Vagina (tissue), 2 donors: ENCODE measurements at regions not wholly inside any gene's neighbourhood (a gene's known extent, or its start where the extent isn't known, plus 50 kb on each side); places are given as distances from the start of the nearest gene placed in this dataset.

Source experiments
- DNase-seq, 2 donors: peaks; one replicate each; pipeline ENCODE4 v3.0.0-alpha.2; 2017; ENCODE audit errors: extremely low spot score in 2 of 2
- H3K27ac ChIP-seq: fragments of 200-600 bp; sonication (generic); one replicate; pipeline ENCODE4 v1.5.1; 2019
- H3K27me3 ChIP-seq: fragments of 200-600 bp; sonication (generic); one replicate; pipeline ENCODE4 v1.5.1; 2019
- H3K36me3 ChIP-seq, 2 donors: fragments of 200-600 bp; sonication (generic); one replicate each; pipeline ENCODE4 v1.5.1; 2017 to 2019
- H3K4me1 ChIP-seq: fragments of 200-600 bp; sonication (generic); one replicate; pipeline ENCODE4 v1.5.1; 2019
- H3K4me3 ChIP-seq, 2 donors: fragments of 200-600 bp; sonication (generic); 1 replicate in 1 of 2; 2 replicates in 1 of 2; pipeline ENCODE4 v1.5.1; 2016 to 2019
- H3K9me3 ChIP-seq: fragments of 200-600 bp; sonication (generic); one replicate; pipeline ENCODE4 v1.5.1; 2019
- POLR2A ChIP-seq, 2 donors: fragments of 450-650 bp; IDR thresholded peaks; one replicate each; pipeline ENCODE4 v1.6.1; 2017; ENCODE audit warnings: antibody characterized with exemption in 2 of 2, mild to moderate bottlenecking in 2 of 2, moderate library complexity in 2 of 2
- POLR2AphosphoS5 ChIP-seq, 2 donors: sonication (generic); formaldehyde crosslinking; IDR thresholded peaks; one replicate each; pipeline ENCODE4 v1.9.0; 2017; ENCODE audit warnings: antibody characterized with exemption in 2 of 2, mild to moderate bottlenecking in 2 of 2, low read depth in 1 of 2; ENCODE audit not compliant: insufficient read depth in 1 of 2
- intact Hi-C: fragments of 100-400 bp; cut with DNase I; formaldehyde crosslinking; loops from one replicate; pipeline ENCODE4 v1.15.1; 2023
- TF ChIP-seq, protein P1 (sequence below), 3 experiments: fragments of 450-650 bp in 2 of 3; fragments of 200-600 bp in 1 of 3; sonication (generic) in 1 of 3; IDR thresholded peaks; one replicate each; pipeline ENCODE4 v1.5.1; 2017 to 2019; ENCODE audit warnings: antibody characterized with exemption in 3 of 3, mild to moderate bottlenecking in 2 of 3, moderate library complexity in 2 of 3

- no peaks in the 10 kb centered on the region for H3K27me3 ChIP-seq
- H3K36me3 ChIP-seq: no peaks in the 10 kb centered on the region
- H3K4me3 ChIP-seq: no peak overlapping the region
- intact Hi-C loops: no loop called here
- no peak for DNase-seq
- TF ChIP-seq, protein P1, sequence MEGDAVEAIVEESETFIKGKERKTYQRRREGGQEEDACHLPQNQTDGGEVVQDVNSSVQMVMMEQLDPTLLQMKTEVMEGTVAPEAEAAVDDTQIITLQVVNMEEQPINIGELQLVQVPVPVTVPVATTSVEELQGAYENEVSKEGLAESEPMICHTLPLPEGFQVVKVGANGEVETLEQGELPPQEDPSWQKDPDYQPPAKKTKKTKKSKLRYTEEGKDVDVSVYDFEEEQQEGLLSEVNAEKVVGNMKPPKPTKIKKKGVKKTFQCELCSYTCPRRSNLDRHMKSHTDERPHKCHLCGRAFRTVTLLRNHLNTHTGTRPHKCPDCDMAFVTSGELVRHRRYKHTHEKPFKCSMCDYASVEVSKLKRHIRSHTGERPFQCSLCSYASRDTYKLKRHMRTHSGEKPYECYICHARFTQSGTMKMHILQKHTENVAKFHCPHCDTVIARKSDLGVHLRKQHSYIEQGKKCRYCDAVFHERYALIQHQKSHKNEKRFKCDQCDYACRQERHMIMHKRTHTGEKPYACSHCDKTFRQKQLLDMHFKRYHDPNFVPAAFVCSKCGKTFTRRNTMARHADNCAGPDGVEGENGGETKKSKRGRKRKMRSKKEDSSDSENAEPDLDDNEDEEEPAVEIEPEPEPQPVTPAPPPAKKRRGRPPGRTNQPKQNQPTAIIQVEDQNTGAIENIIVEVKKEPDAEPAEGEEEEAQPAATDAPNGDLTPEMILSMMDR (IDR thresholded peaks at IDR 0.05): no peak
- TF ChIP-seq POLR2A (IDR thresholded peaks at IDR 0.05) (no peak), POLR2AphosphoS5 (IDR thresholded peaks at IDR 0.05; ENCODE audit: insufficient read depth in 1 of 2, low read depth in 1 of 2) (no peak)
- H3K27ac ChIP-seq: no peak overlapping the region
- H3K4me1 ChIP-seq: peaks cover 5% of the 10 kb centered on the region
- H3K9me3 ChIP-seq: no peaks in the 10 kb centered on the region
Measured at GRCh38 chr3:106212665-106213222, 343.9 kb upstream of the CBLB start.

- intact Hi-C loops: no loop called here
- TF ChIP-seq, protein P1 (IDR thresholded peaks at IDR 0.05): no peak
- no peak for TF ChIP-seq POLR2AphosphoS5 (IDR thresholded peaks at IDR 0.05; ENCODE audit: insufficient read depth in 1 of 2, low read depth in 1 of 2)
- TF ChIP-seq POLR2A (IDR thresholded peaks at IDR 0.05): no peak
- Histone ChIP-seq H3K27me3 (no peaks in the 10 kb centered on the region), H3K4me3 (no peak overlapping the region), H3K36me3 (no peaks in the 10 kb centered on the region), H3K4me1 (peaks cover 5% of the 10 kb centered on the region), H3K27ac (no peak overlapping the region), H3K9me3 (no peaks in the 10 kb centered on the region)
- no peak for DNase-seq
Measured at GRCh38 chr3:106213954-106214353, 345.1 kb upstream of the CBLB start.

- Histone ChIP-seq H3K36me3 (no peaks in the 10 kb centered on the region), H3K27me3 (no peaks in the 10 kb centered on the region)
- intact Hi-C loops: no loop called here
Measured at GRCh38 chr3:106214641-106215040, 345.8 kb upstream of the CBLB start.

GRCh38 chr3:106215047-106215446 is 346.2 kb upstream of the CBLB start:
- H3K36me3 ChIP-seq: no peaks in the 10 kb centered on the region
- no peak overlapping the region for H3K27ac ChIP-seq
- H3K9me3 ChIP-seq: no peaks in the 10 kb centered on the region
- H3K4me1 ChIP-seq: peaks cover 5% of the 10 kb centered on the region
- intact Hi-C loops: no loop called here
- no peak overlapping the region for H3K4me3 ChIP-seq
- TF ChIP-seq POLR2AphosphoS5 (IDR thresholded peaks at IDR 0.05; ENCODE audit: insufficient read depth in 1 of 2, low read depth in 1 of 2): no peak
- TF ChIP-seq, protein P1 (IDR thresholded peaks at IDR 0.05): no peak
- TF ChIP-seq POLR2A (IDR thresholded peaks at IDR 0.05): no peak
- DNase-seq: no peak
- H3K27me3 ChIP-seq: no peaks in the 10 kb centered on the region

More at GRCh38 chr3:106214641-106215040, 345.8 kb upstream of the CBLB start:
- no peak for DNase-seq
- H3K4me3 ChIP-seq: no peak overlapping the region
- no peaks in the 10 kb centered on the region for H3K9me3 ChIP-seq
- H3K4me1 ChIP-seq: peaks cover 5% of the 10 kb centered on the region
- TF ChIP-seq POLR2A (IDR thresholded peaks at IDR 0.05): no peak
- TF ChIP-seq POLR2AphosphoS5 (IDR thresholded peaks at IDR 0.05; ENCODE audit: insufficient read depth in 1 of 2, low read depth in 1 of 2): no peak
- TF ChIP-seq, protein P1 (IDR thresholded peaks at IDR 0.05): no peak
- H3K27ac ChIP-seq: no peak overlapping the region

DNA sequence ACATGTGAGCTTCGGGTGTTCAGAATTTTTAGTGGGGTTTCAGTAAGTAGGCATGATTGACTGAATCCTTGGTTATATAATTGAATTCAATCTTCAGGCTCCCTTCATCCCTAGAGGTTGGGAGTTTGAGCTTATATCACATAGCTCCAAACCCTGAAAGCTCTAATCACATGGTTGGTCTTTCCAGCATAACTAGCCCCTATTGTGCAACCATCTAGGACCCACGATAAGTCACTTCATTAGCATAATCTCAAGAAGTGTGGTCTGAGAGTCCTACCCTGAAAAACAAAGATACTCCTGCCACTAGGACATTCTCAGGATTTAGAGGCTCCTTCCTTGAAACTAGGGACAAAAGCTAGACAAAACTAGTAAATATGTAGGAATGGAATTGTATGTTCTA is 348.9 kb upstream of the CBLB start:
- no peak overlapping the region for H3K4me3 ChIP-seq
- H3K36me3 ChIP-seq: no peaks in the 10 kb centered on the region
- H3K27ac ChIP-seq: no peak overlapping the region
- TF ChIP-seq, protein P1 (IDR thresholded peaks at IDR 0.05): no peak
- no peak for DNase-seq
- H3K9me3 ChIP-seq: no peaks in the 10 kb centered on the region
- H3K4me1 ChIP-seq: peaks cover 3% of the 10 kb centered on the region
- no peaks in the 10 kb centered on the region for H3K27me3 ChIP-seq
- intact Hi-C loops: no loop called here
